NCI-H146 (cell line): ENCODE measurements at regions not wholly inside any gene's neighbourhood (a gene's known extent, or its start where the extent isn't known, plus 50 kb on each side); places are given as distances from the start of the nearest gene placed in this dataset.

ENCODE experiments used
- DNase-seq: peaks from one replicate; lab custom pipeline; 2025; lab: John Stamatoyannopoulos, UW

GRCh38 chr2:2993172-2993692 is 384.4 kb downstream of the EIPR1 start:
- peak; percentile 40 for DNase-seq

DNA sequence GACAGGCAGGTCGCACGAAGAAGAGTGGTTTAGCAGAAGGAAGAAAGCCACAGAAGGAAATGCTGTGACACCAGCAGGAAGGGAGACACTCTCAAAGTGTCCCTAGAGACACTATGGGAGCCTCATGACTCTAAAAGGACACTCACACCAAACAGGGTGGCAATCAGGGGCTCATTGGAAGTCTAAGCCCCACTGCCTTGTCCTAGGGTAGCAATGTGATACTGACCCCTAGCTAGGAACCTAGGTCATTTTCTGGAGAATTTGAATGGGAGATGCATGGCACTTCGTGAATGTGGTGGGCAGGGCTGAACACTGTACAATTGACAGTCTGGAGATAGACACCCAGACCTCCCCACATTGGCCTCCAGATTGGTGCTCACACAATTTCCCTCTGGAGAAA is 385.0 kb downstream of the EIPR1 start:
- no peak for DNase-seq

DNA sequence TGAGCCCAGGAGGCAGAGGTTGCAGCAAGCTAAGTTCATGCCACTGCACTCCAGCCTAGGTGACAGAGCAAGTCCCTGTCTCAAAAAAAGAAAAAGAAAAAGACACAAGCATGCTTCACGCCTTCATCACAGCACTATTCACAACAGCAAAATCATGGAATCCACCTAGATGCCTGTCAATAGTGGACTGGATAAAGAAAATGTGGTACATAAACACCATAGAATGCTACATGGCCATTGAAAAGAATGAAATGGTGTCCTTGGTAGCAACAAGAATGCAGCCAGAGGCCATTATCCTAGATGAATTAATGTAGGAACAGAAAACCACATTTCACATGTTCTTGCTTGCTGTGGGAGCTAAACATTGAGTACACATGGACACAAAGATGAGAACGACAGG is 392.6 kb downstream of the EIPR1 start:
- DNase-seq: no peak

DNA sequence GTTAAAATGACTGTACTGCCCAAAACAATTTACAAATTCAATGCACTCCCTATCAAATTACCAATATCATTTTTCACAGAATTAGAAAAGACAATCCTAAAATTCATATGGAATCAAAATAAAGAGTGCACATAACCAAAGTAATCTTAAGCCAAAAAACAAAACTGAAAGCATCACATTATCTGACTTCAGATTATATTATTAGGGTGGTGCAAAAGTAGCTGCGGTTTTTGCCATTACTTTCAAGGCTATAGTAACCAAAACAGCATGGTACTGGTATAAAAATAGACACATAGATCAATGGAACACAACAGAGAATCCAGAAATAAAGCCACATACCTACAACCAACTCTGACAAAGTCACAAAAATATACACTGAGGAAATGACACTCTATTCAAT is 396.6 kb downstream of the EIPR1 start:
- DNase-seq: no peak

GRCh38 chr2:2974982-2975381 is 402.6 kb downstream of the EIPR1 start:
- no peak for DNase-seq

DNA sequence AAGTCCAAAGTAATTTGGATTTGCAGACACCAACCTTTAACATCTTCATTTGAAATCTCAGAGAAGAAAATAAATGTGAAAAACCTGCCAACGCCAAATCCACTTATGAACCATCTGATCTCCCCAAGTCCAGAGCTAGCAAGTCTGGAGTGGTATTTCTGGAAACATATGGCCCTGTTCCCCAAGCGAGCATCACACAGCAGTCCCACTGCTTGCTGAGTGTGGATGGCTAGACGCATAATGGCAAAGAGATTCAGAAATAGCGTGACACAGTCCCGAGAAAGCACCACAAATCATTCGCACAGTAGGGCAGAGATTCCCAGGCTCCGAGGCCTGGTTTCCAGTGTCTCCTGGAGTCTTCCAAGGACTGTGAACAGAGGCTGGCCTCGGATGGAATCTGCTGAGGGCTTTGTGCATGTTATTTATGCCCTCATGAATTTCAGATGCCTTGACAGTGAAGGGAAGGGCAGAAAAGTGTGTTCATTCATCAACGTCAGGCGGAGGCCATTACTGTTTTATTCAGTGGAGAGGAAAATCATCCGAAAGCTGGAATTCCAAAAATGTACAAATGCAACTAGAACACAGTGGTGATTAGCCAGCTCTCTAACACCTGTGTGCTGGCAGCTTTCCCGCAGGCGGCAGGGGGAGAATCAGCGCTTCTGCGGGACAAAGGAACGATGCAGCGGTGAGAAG is 417.0 kb downstream of the EIPR1 start:
- DNase-seq: no peak

GRCh38 chr2:2950403-2950952 is 427.1 kb downstream of the EIPR1 start:
- no peak for DNase-seq

DNA sequence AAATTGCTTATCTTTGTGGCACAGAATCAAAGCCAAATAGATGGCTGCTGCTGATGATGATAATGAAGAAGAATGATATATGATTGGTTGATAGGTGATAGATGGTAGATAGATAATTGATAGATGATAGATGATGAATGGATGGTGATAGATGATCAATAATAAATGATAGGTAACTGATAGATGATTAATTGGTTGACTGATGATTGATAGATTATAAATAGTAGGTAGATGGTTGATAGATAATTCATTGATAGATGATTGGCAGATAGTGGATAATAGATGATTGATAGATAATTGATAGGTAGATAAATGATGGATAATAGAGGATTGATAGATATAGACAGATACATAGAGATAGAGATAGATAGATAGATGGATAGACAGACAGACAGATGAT is 430.2 kb downstream of the EIPR1 start:
- DNase-seq: no peak

- DNase-seq: no peak
These were observed 434.7 kb downstream of the EIPR1 start for GRCh38 chr2:2942906-2943305.

GRCh38 chr2:2942225-2942624 is 435.4 kb downstream of the EIPR1 start:
- DNase-seq: no peak

- no peak for DNase-seq
These were observed 436.4 kb downstream of the EIPR1 start for GRCh38 chr2:2941205-2941604.

GRCh38 chr2:2940702-2941101 is 436.9 kb downstream of the EIPR1 start:
- DNase-seq: no peak

GRCh38 chr2:2940061-2940460 is 437.6 kb downstream of the EIPR1 start:
- DNase-seq: no peak

DNA sequence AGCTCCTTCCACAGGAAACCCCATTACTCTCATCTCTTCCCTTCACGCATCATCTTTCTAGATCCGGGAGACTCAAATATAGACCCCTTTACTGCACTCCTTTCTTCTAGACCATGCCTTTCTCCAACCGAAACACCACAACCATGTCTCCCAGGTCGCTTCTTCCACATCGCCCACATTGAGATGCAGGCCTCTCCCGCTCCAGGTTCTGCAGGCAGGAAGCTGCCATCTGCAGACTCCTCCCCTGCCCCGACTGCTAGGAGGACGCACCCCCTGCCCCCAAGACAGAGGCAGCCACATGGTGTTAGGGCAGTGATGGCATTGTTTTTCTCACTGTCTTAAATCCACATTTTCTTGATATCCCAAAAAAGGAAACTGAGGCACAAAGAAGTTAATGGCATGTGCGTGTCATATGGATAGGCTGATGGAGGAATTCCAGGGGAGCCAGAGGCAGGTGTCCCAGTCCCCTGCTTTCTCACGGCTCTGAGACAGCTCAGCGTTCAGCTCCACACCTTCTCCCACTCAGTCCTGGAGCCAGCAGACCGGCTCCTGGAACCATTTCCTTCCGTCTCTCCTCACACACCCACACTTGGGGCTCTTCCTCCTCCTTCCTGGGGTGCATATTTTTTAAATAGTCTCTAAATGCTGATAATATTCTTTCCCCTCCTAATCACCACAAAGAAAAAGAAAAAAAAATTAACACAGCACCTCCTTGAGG is 438.4 kb downstream of the EIPR1 start:
- no peak for DNase-seq

- no peak for DNase-seq
These were observed 439.1 kb downstream of the EIPR1 start for GRCh38 chr2:2938481-2938880.

- DNase-seq: no peak
These were observed 442.0 kb downstream of the EIPR1 start for GRCh38 chr2:2935445-2936149.

DNA sequence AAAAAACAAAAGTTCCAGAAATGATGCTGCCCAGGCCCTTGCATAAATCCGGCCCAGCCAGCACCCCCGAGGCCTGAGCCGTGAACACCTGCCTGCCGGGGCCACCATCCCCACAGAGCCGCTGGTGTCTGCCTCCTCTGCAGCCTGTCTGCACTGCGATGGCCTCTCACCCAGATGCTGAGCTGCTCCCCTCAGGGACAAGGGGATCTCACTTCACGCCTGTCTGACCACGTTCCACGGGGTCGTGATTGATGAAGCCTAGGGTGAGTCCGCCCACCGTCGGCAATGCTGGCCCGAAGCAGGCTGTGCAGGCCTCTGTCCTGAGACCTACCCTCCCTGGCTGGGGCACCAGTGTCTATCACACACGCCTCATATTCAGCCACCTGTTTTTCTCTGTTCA is 444.2 kb downstream of the EIPR1 start:
- no peak for DNase-seq

- DNase-seq: no peak
These were observed 444.8 kb downstream of the EIPR1 start for GRCh38 chr2:2932692-2933305.

GRCh38 chr2:2932189-2932588 is 445.4 kb downstream of the EIPR1 start:
- no peak for DNase-seq

DNA sequence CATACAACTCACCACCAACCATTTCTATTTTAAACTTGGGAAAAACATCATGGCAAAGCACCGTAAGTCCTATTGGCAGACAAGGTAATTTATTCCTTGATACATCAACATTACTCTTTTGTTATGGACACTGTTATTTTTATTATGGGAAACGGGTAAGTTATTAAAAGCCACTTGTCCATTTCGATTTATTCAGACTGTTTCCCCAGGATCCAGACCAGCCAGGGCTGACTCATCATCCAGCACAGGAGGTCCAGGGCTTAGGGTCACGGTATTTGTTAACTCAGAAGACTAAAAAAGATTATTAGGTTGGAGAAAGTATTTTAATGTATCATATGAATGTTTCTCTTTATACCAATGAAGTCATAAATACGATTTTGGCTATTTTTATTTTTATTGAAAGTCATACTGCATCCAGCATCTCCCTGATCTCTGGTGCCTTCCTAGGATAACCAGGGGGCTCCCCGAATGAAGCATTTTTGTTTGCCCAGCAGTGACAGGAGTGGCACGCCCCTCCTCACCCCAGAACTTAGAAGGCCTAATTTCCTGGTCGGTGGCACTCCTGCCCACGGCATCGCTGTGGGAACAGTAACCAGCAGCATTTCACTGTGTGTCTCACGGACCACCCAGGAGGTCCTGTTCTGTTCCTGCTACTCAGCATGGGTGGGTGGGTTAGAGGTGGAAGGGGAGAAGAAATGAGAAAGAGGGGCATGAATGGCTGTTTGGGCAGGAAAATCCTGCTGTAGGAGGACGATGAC is 446.1 kb downstream of the EIPR1 start:
- DNase-seq: no peak

GRCh38 chr2:2930841-2931240 is 446.8 kb downstream of the EIPR1 start:
- no peak for DNase-seq

GRCh38 chr2:2926858-2927175 is 450.8 kb downstream of the EIPR1 start:
- no peak for DNase-seq
